Astrocyte of the spinal cord (primary cell): ENCODE measurements at regions not wholly inside any gene's neighbourhood (a gene's known extent, or its start where the extent isn't known, plus 50 kb on each side); places are given as distances from the start of the nearest gene placed in this dataset.
A peak's percentile ranks its signal among the peaks of the same experiment; 100 is the strongest.

Source experiments
- DNase-seq: peaks from one replicate; pipeline ENCODE4 v3.0.0; 2011; ENCODE audit warnings: low read depth, low spot score
- H3K4me3 ChIP-seq: 2 replicates; pipeline ENCODE4 v1.5.1; 2011; ENCODE audit warnings: low read depth, mild to moderate bottlenecking, low read length, moderate library complexity
- CTCF ChIP-seq: IDR thresholded peaks from 2 replicates; pipeline ENCODE4 v1.5.1; 2012; ENCODE audit warnings: low read depth, mild to moderate bottlenecking, low read length, inconsistent platforms
- in situ Hi-C: cut with HindIII; loops from 2 replicates; pipeline ENCODE4 v1.10.0; 2017; ENCODE audit warnings: low sequenced_read_pairs

DNA sequence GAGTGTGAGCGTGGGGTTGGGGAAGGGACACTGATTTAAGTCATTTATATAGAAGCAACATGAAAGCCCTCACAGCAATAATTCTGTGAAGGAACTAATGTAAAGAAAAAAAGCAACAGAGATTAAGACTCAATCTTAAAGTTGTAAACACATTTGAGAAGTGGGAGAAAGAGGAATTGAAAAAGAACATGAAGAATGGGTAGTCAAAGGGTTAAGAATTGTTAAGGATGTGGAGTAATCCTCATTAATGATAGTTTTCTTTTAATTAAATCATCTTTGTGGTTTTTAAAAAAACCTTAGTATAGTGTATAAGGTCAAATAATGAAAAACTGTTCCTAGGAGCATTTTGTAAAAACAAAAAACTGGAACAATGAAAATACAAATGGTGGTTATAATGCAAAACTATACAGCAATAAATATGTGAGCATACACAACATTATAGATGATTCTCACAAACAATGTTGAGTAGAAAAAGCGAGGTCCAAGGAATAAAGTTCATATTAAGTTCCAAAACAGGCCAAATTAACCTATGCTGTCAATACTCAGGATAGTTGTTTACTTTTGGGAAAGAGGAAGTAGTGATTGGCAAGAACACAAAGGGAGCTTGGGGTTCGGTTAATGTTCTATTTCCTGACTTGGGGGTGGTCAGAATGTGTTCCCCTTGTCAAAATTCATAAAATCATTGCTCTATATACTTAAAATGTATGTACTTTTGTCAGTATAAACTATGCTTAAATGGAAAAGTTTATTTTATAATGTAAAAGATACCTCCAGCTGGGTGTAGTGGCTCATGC lies 120.4 kb upstream of the ATF7IP start:
- no peak for TF ChIP-seq CTCF
- DNase-seq, result no peak
- H3K4me3 ChIP-seq, result no peak overlapping the region
- in situ Hi-C loops, result no loop called here

DNA sequence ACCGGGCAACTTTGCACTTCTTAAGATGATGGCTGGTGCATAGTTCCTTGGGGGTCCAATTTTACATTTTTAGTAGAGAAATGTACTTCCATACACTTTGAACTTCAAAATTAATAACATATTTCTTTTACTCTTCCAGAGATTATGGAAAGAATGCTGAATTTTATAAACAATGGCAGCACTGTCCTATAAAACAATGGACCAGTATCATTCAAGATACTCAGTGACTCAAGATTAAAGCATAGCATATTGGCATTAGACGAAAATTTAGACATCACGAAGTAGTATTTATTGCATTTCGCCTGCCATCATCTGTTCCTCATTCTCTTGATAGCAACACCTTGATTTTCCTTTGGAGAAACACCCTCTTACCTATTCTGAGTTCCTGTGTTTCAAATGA lies 118.3 kb upstream of the ATF7IP start:
- no peak for DNase-seq

DNA sequence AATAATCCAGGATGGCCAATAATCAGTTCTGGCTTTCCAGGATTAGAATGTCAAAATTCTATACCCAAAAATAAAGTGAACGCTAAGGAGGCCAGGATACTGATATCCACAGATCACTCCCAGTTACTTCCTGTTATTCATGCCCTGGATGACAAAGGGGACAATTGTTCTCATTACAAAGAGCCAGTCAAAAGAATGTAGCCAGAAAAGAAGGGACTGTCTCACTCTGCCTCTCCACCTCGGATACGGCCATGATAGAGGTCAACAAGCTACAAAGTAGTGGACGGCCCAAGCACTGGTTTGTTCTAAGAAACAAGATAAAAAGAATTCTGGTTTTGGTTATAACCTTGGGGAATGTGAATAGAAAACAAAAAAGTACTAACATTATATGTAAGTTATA lies 116.1 kb upstream of the ATF7IP start:
- in situ Hi-C loops, result no loop called here
- TF ChIP-seq CTCF, result no peak
- H3K4me3 ChIP-seq, result no peak overlapping the region
- DNase-seq, result no peak

More for the DNA sequence above, 118.3 kb upstream of the ATF7IP start:
- in situ Hi-C loops, result no loop called here
- H3K4me3 ChIP-seq, result no peak overlapping the region
- TF ChIP-seq CTCF, result no peak

DNA sequence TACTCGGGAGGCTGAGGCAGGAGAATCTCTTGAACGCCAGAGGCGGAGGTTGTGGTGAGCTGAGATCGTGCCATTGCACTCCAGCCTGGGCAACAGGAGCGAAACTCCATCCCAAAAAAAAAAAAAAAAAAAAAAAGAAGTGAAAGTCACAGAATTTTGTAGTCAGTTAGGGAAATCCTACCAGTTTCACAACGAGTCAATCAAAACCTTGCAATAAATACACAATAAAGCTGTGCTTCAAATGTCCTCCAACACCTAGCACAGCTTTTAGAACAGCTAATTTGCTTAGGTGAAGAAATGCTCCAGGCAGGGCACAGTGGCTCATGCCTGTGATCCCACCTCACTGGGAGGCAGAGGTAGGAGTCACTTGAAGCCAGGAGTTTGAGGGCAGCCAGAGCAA lies 112.8 kb upstream of the ATF7IP start:
- no peak for DNase-seq
- in situ Hi-C loops, result no loop called here
- no peak overlapping the region for H3K4me3 ChIP-seq
- no peak for TF ChIP-seq CTCF

GRCh38 chr12:14253496-14253895 lies 112.0 kb upstream of the ATF7IP start:
- in situ Hi-C loops, result no loop called here
- DNase-seq, result no peak

DNA sequence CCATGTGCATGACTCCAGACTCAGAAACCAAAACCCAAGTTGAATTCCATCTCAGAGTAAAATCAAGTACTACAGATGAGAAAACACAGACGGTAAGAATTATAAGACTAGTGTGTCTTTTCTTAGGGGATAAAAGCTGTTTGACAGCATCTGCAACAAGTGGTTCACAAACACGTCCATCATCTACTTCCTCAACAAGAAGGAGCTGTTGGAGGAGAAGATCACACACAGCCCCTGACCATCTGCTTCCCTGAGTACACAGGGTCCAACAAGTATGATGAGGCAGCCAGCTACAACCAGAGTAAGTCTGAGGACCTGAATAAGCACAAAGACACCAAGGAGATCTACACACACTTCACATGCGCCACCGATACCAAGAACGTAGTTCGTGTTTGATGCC lies 110.7 kb upstream of the ATF7IP start:
- in situ Hi-C loops, result no loop called here
- no peak overlapping the region for H3K4me3 ChIP-seq
- DNase-seq, result no peak
- TF ChIP-seq CTCF, result no peak

More at GRCh38 chr12:14253496-14253895, 112.0 kb upstream of the ATF7IP start:
- no peak overlapping the region for H3K4me3 ChIP-seq
- no peak for TF ChIP-seq CTCF

- no peak overlapping the region for H3K4me3 ChIP-seq
- in situ Hi-C loops, result no loop called here
- TF ChIP-seq CTCF, result no peak
- DNase-seq, result peak; percentile 39
These were observed 109.4 kb upstream of the ATF7IP start for GRCh38 chr12:14256121-14256520.
